SK-N-SH treated with all-trans-retinoic acid at 6 μM for 48 hours (cell line): ENCODE measurements at regions not wholly inside any gene's neighbourhood (a gene's known extent, or its start where the extent isn't known, plus 50 kb on each side); places are given as distances from the start of the nearest gene placed in this dataset.

Source experiments
- ATAC-seq: fragments of 200-7000 bp; cut with Tn5 transposase; 3 replicates; pipeline ENCODE4 v1.9.1; 2020; ENCODE audit warnings: mild to moderate bottlenecking, moderate library complexity
- ARNTL ChIP-seq: fragments of 450-650 bp; formaldehyde crosslinking; IDR thresholded peaks from 2 replicates; pipeline ENCODE4 v1.5.0; 2020; ENCODE audit warnings: low read depth, mild to moderate bottlenecking, moderate library complexity, borderline replicate concordance
- BACH2 ChIP-seq: fragments of 250-450 bp; sonication (Bioruptor Pico); IDR thresholded peaks from 2 replicates; pipeline ENCODE4 v1.9.0; 2021; ENCODE audit warnings: mild to moderate bottlenecking, borderline replicate concordance
- CREB5 ChIP-seq: fragments of 250-450 bp; sonication (Bioruptor Pico); IDR thresholded peaks from 2 replicates; pipeline ENCODE4 v1.5.1; 2020; ENCODE audit warnings: low read depth, mild to moderate bottlenecking, moderate library complexity
- CSDC2 ChIP-seq: fragments of 250-450 bp; sonication (Bioruptor Pico); IDR thresholded peaks from 2 replicates; pipeline ENCODE4 v1.5.0; 2020; ENCODE audit warnings: mild to moderate bottlenecking, moderate library complexity
- CSRNP3 ChIP-seq: fragments of 250-450 bp; sonication (Bioruptor Pico); IDR thresholded peaks from 2 replicates; pipeline ENCODE4 v1.5.1; 2021; ENCODE audit warnings: mild to moderate bottlenecking, moderate library complexity
- ESRRG ChIP-seq: fragments of 250-450 bp; sonication (Bioruptor Pico); IDR thresholded peaks from 2 replicates; pipeline ENCODE4 v1.6.1; 2021; ENCODE audit warnings: mild to moderate bottlenecking
- GLIS3 ChIP-seq: fragments of 250-450 bp; sonication (Bioruptor Pico); IDR thresholded peaks from 2 replicates; pipeline ENCODE4 v1.5.0; 2020; ENCODE audit warnings: mild to moderate bottlenecking, moderate library complexity
- ISL1 ChIP-seq: fragments of 250-450 bp; sonication (Bioruptor Pico); IDR thresholded peaks from 2 replicates; pipeline ENCODE4 v2.1.2; 2022; ENCODE audit warnings: mild to moderate bottlenecking, moderate library complexity
- OSR1 ChIP-seq: fragments of 250-450 bp; sonication (Bioruptor Pico); IDR thresholded peaks from 2 replicates; pipeline ENCODE4 v1.8.0; 2022; ENCODE audit warnings: moderate library complexity, mild to moderate bottlenecking, inconsistent platforms
- PATZ1 ChIP-seq: fragments of 250-450 bp; sonication (Bioruptor Pico); IDR thresholded peaks from 2 replicates; pipeline ENCODE4 v1.8.0; 2020; ENCODE audit warnings: mild to moderate bottlenecking, moderate library complexity, borderline replicate concordance
- POU6F1 ChIP-seq: fragments of 250-450 bp; sonication (Bioruptor Pico); IDR thresholded peaks from 2 replicates; pipeline ENCODE4 v1.8.0; 2021; ENCODE audit warnings: low read depth, mild to moderate bottlenecking, moderate library complexity, borderline replicate concordance
- SNAI2 ChIP-seq: fragments of 250-450 bp; sonication (Bioruptor Pico); IDR thresholded peaks from 2 replicates; pipeline ENCODE4 v1.5.0; 2020; ENCODE audit warnings: mild to moderate bottlenecking, moderate library complexity
- TOX ChIP-seq: fragments of 250-450 bp; sonication (Bioruptor Pico); IDR thresholded peaks from 2 replicates; pipeline ENCODE4 v1.8.0; 2021; ENCODE audit warnings: mild to moderate bottlenecking, moderate library complexity, borderline replicate concordance
- TSHZ2 ChIP-seq: fragments of 250-450 bp; sonication (Bioruptor Pico); IDR thresholded peaks from 2 replicates; pipeline ENCODE4 v1.5.0; 2020; ENCODE audit warnings: mild to moderate bottlenecking, moderate library complexity
- ZC3H10 ChIP-seq: fragments of 250-450 bp; sonication (Bioruptor Pico); IDR thresholded peaks from 2 replicates; pipeline ENCODE4 v1.5.1; 2021; ENCODE audit warnings: mild to moderate bottlenecking, moderate library complexity
- ZFP3 ChIP-seq: fragments of 250-450 bp; sonication (Bioruptor Pico); IDR thresholded peaks from 2 replicates; pipeline ENCODE4 v1.5.0; 2020; ENCODE audit warnings: mild to moderate bottlenecking, moderate library complexity
- ZFP30 ChIP-seq: fragments of 450-650 bp; formaldehyde crosslinking; IDR thresholded peaks from 2 replicates; pipeline ENCODE4 v1.5.0; 2022; ENCODE audit warnings: mild to moderate bottlenecking, moderate library complexity
- ZNF8 ChIP-seq: fragments of 450-650 bp; formaldehyde crosslinking; IDR thresholded peaks from 2 replicates; pipeline ENCODE4 v1.5.0; 2020; ENCODE audit warnings: mild to moderate bottlenecking, moderate library complexity

GRCh38 chr1:95406279-95406678 is 172.3 kb downstream of the RWDD3 start (continued):
- TF ChIP-seq CSRNP3 (no peak), PATZ1 (CRISPR knock-in tag) (no peak), ESRRG (CRISPR knock-in tag) (no peak), ZC3H10 (no peak), ZFP30 (CRISPR knock-in tag) (no peak), GLIS3 (CRISPR knock-in tag) (no peak)
- TF ChIP-seq, all 23 proteins: peak for 0

- ATAC-seq = no peak
- TF ChIP-seq ISL1 (CRISPR knock-in tag) (no peak), TSHZ2 (CRISPR knock-in tag) (no peak), BACH2 (no peak), ZC3H10 (no peak), CSDC2 (CRISPR knock-in tag) (no peak), ESRRG (CRISPR knock-in tag) (no peak), ZFP30 (CRISPR knock-in tag) (no peak), PATZ1 (CRISPR knock-in tag) (no peak), SNAI2 (CRISPR knock-in tag) (no peak), OSR1 (CRISPR knock-in tag) (no peak), GLIS3 (CRISPR knock-in tag) (no peak)
Observed at GRCh38 chr1:95407131-95407885, 173.3 kb downstream of the RWDD3 start.

GRCh38 chr1:95407886-95408291 is 173.9 kb downstream of the RWDD3 start:
- TF ChIP-seq ZFP3 (no peak), CSDC2 (CRISPR knock-in tag) (no peak), CSRNP3 (no peak), CREB5 (CRISPR knock-in tag) (no peak)
- ATAC-seq = no peak

GRCh38 chr1:95408507-95409136 is 174.6 kb downstream of the RWDD3 start:
- TF ChIP-seq TOX (CRISPR knock-in tag) = no peak
- no peak for TF ChIP-seq POU6F1 (CRISPR knock-in tag)
- TF ChIP-seq GLIS3 (CRISPR knock-in tag) = no peak
- no peak for TF ChIP-seq ZFP3
- TF ChIP-seq CSDC2 (CRISPR knock-in tag) = no peak
- TF ChIP-seq OSR1 (CRISPR knock-in tag) = no peak
- TF ChIP-seq ZNF8 (CRISPR knock-in tag) = no peak
- no peak for TF ChIP-seq ARNTL
- no peak for TF ChIP-seq ISL1 (CRISPR knock-in tag)
- no peak for TF ChIP-seq CREB5 (CRISPR knock-in tag)
- TF ChIP-seq, all 23 proteins: peak for 0
- no peak for ATAC-seq
